ENCODE measurements at regions not wholly inside any gene's neighbourhood (a gene's known extent, or its start where the extent isn't known, plus 50 kb on each side); places are given as distances from the start of the nearest gene placed in this dataset.

GRCh38 chr6:78365473-78365872 is 501.9 kb upstream of the IRAK1BP1 start:
- DNase-seq (ENCODE audit: low read depth, low spot score): no peak
- no peak overlapping the region for H3K4me3 ChIP-seq (replicated peaks in 1 of 2; ENCODE audit: low read depth in 1 of 2, low read length in 2 of 2)
- BruUV-seq (replicated peaks): no TSS peak
- no peaks in the 10 kb centered on the region for H3K27me3 ChIP-seq (ENCODE audit: insufficient read depth, low read length)
- ChIA-PET CTCF (no interaction called here), POLR2A (no interaction called here), RAD21 (ENCODE audit: low non-redundant PET in 1 of 2, low total read pairs in 2 of 2, uncharacterized antibody in 2 of 2, unreplicated experiment in 2 of 2) (no interaction called here)
- H3K36me3 ChIP-seq (ENCODE audit: control insufficient read depth in 1 of 2, insufficient read depth in 2 of 2, low read length in 2 of 2): no peaks in the 10 kb centered on the region
- H2AFZ ChIP-seq (ENCODE audit: low read depth, low read length, poor library complexity, severe bottlenecking): no peak overlapping the region
- intact Hi-C loops (cut with micrococcal nuclease): no loop called here
- no peaks in the 10 kb centered on the region for H3K79me2 ChIP-seq (ENCODE audit: insufficient read depth, low read length)
- no peaks in the 10 kb centered on the region for H3K4me1 ChIP-seq (ENCODE audit: control insufficient read depth in 1 of 2, insufficient read depth in 2 of 2, low read length in 2 of 2)
- H4K20me1 ChIP-seq (ENCODE audit: insufficient read depth): no peaks in the 10 kb centered on the region
- no peak overlapping the region for H3K4me2 ChIP-seq (ENCODE audit: low read length)
- ATAC-seq: no peak
- H3K9ac ChIP-seq (ENCODE audit: low read length): no peak overlapping the region
- no peaks in the 10 kb centered on the region for H3K9me3 ChIP-seq (ENCODE audit: control insufficient read depth in 1 of 2, insufficient read depth in 1 of 2, low read depth in 1 of 2, low read length in 2 of 2)
- TF ChIP-seq, protein P1, sequence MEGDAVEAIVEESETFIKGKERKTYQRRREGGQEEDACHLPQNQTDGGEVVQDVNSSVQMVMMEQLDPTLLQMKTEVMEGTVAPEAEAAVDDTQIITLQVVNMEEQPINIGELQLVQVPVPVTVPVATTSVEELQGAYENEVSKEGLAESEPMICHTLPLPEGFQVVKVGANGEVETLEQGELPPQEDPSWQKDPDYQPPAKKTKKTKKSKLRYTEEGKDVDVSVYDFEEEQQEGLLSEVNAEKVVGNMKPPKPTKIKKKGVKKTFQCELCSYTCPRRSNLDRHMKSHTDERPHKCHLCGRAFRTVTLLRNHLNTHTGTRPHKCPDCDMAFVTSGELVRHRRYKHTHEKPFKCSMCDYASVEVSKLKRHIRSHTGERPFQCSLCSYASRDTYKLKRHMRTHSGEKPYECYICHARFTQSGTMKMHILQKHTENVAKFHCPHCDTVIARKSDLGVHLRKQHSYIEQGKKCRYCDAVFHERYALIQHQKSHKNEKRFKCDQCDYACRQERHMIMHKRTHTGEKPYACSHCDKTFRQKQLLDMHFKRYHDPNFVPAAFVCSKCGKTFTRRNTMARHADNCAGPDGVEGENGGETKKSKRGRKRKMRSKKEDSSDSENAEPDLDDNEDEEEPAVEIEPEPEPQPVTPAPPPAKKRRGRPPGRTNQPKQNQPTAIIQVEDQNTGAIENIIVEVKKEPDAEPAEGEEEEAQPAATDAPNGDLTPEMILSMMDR (IDR thresholded peaks at IDR 0.05 in 2 of 3, conservative IDR thresholded peaks at IDR 0.05 in 1 of 3; ENCODE audit: borderline replicate concordance in 1 of 3, insufficient read depth in 1 of 3, low read depth in 2 of 3, low read length in 2 of 3): no peak
- H3K9me2 ChIP-seq (ENCODE audit: insufficient read depth): no peaks in the 10 kb centered on the region
- no peak overlapping the region for H3K27ac ChIP-seq (ENCODE audit: low read depth, low read length)

- no peak overlapping the region for H3K4me2 ChIP-seq (ENCODE audit: low read length)
- no peaks in the 10 kb centered on the region for H3K79me2 ChIP-seq (ENCODE audit: insufficient read depth, low read length)
- no peaks in the 10 kb centered on the region for H3K27me3 ChIP-seq (ENCODE audit: insufficient read depth, low read length)
- no peak for DNase-seq (ENCODE audit: low read depth, low spot score)
- ChIA-PET CTCF (no interaction called here), RAD21 (ENCODE audit: low non-redundant PET in 1 of 2, low total read pairs in 2 of 2, uncharacterized antibody in 2 of 2, unreplicated experiment in 2 of 2) (no interaction called here), POLR2A (no interaction called here)
- no peaks in the 10 kb centered on the region for H3K36me3 ChIP-seq (ENCODE audit: control insufficient read depth in 1 of 2, insufficient read depth in 2 of 2, low read length in 2 of 2)
- H2AFZ ChIP-seq (ENCODE audit: low read depth, low read length, poor library complexity, severe bottlenecking): no peak overlapping the region
- H3K9ac ChIP-seq (ENCODE audit: low read length): no peak overlapping the region
- ATAC-seq: no peak
- H3K4me3 ChIP-seq (replicated peaks in 1 of 2; ENCODE audit: low read depth in 1 of 2, low read length in 2 of 2): no peak overlapping the region
- no peak overlapping the region for H3K27ac ChIP-seq (ENCODE audit: low read depth, low read length)
- no peaks in the 10 kb centered on the region for H3K9me3 ChIP-seq (ENCODE audit: control insufficient read depth in 1 of 2, insufficient read depth in 1 of 2, low read depth in 1 of 2, low read length in 2 of 2)
- no peaks in the 10 kb centered on the region for H3K9me2 ChIP-seq (ENCODE audit: insufficient read depth)
- no peaks in the 10 kb centered on the region for H3K4me1 ChIP-seq (ENCODE audit: control insufficient read depth in 1 of 2, insufficient read depth in 2 of 2, low read length in 2 of 2)
- no TSS peak for BruUV-seq (replicated peaks)
- H4K20me1 ChIP-seq (ENCODE audit: insufficient read depth): no peaks in the 10 kb centered on the region
- intact Hi-C loops (cut with micrococcal nuclease): no loop called here
- TF ChIP-seq POLR2A (IDR thresholded peaks at IDR 0.05; ENCODE audit: borderline replicate concordance, extremely low read depth, insufficient read depth, insufficient read length) (no peak), TCF7L2 (IDR thresholded peaks at IDR 0.05; ENCODE audit: borderline replicate concordance, extremely low read depth, insufficient read depth, insufficient read length) (no peak), ZFX (IDR thresholded peaks at IDR 0.05) (no peak), ATF3 (IDR thresholded peaks at IDR 0.05) (no peak), ZBTB33 (IDR thresholded peaks at IDR 0.05; ENCODE audit: extremely low read depth, insufficient replicate concordance, low read length) (no peak), CBX3 (IDR thresholded peaks at IDR 0.05; ENCODE audit: low read depth) (no peak), POLR2AphosphoS5 (IDR thresholded peaks at IDR 0.05; ENCODE audit: low read depth, low read length) (no peak), EZH2 (IDR thresholded peaks at IDR 0.05) (no peak), ZNF274 (IDR thresholded peaks at IDR 0.05; ENCODE audit: low read depth, low read length) (no peak), EGR1 (IDR thresholded peaks at IDR 0.05; ENCODE audit: low read depth) (no peak), CEBPB (IDR thresholded peaks at IDR 0.05; ENCODE audit: low read depth) (no peak), EZH2phosphoT487 (IDR thresholded peaks at IDR 0.05; ENCODE audit: borderline replicate concordance) (no peak), JUND (IDR thresholded peaks at IDR 0.05) (no peak), YY1 (IDR thresholded peaks at IDR 0.05; ENCODE audit: extremely low read depth, insufficient replicate concordance, low read depth, low read length) (no peak)
- TF ChIP-seq, protein P1 (IDR thresholded peaks at IDR 0.05 in 2 of 3, conservative IDR thresholded peaks at IDR 0.05 in 1 of 3; ENCODE audit: borderline replicate concordance in 1 of 3, insufficient read depth in 1 of 3, low read depth in 2 of 3, low read length in 2 of 3): no peak
These were observed 490.3 kb upstream of the IRAK1BP1 start for GRCh38 chr6:78377056-78377455.
